GF-D8 (cell line): ENCODE measurements at regions not wholly inside any gene's neighbourhood (a gene's known extent, or its start where the extent isn't known, plus 50 kb on each side); places are given as distances from the start of the nearest gene placed in this dataset.

Experiments
- DNase-seq: peaks from one replicate; lab custom pipeline; 2025; lab: John Stamatoyannopoulos, UW

DNA sequence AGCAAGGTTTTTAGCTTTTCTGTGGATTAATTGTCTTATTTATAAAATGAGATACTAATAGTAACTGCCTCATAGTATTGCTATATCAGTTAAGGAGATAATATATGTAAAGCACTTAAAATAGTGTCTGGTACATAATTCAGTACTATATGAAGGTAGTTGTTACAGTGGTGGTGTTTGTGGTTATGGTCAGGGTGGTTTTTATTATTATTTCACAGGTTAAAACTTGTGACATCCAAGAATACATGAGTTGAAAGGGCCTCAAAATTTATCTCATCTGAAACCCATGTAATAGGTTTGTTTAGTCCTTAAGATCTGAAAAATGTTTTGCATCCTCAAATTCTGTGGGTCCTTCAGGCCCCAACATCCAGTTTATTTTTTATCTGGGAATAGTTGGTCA lies 369.5 kb upstream of the LRATD1 start:
- no peak for DNase-seq

DNA sequence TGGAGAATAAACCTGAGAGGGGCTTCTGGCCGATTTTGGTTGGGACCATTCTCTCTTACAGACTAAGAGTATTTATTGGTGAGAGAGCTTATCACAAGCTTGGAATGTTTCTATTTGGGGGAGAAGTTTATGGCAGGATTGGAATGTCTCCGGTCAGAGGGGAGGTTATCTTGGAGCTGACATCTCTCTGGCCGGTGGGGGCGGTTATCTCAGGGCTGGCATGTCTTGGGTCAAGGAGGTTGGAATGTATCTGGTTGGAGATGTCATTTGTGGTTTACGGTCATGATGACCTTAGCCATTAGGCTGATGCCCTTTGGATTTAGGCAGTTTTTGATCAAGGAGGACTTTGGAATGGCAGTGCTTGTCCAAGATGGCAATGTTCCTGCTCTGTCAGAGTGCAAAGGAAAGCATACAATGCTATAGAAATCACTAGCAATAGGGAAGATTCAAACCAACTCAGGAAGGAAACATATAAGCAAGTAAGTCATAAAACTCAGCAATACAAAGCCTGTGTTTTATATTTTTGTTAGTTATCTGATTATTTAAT lies 362.4 kb upstream of the LRATD1 start:
- DNase-seq: no peak

DNA sequence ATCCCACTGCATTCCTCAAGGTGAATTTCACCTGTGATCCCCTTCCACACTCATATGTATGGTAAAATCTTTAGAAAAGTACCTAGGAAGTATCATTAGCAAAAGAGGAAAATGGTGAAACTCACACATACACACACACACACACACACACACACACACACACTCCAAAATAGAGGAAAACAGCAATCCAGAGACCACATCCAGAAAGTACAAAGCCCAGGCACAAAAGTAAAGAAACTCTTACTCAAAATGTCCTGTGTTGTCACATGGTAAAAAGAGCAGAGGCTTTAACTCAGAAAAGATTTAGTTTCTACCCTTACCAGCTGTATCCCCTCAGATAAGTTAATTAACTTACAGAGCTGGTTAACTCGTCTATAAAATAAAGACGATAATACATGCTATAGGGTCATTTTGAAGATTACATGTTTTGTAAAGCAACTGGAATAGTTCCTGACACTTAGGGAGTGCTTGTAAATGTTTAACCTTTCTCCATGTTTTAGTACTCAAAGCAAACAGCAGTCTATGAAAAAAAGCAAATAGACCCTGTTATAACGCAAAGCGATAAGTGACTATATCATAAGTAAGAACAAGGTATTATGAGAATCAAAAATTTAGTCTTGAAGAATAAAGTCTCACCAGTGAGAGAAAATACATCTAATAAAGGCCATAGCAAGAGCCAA lies 360.0 kb upstream of the LRATD1 start:
- no peak for DNase-seq

DNA sequence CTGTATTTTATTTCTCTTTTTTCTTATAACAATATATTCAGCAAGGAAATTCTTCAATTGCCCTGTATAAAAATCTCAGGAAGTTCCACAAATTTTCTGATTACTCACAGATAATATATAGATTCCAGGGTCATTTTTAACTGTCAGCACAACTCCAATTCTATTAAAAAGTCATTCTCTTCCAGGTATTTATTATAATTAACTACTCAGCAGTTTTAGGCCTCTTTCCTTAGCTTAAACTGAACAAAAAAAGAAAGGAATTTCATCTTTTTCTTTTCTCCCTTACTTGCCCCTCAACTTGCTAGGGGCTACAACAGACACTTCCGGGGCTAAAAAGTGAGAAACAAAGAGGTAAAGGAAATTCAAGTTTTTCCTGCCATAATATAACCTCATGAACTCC lies 358.9 kb upstream of the LRATD1 start:
- no peak for DNase-seq

DNA sequence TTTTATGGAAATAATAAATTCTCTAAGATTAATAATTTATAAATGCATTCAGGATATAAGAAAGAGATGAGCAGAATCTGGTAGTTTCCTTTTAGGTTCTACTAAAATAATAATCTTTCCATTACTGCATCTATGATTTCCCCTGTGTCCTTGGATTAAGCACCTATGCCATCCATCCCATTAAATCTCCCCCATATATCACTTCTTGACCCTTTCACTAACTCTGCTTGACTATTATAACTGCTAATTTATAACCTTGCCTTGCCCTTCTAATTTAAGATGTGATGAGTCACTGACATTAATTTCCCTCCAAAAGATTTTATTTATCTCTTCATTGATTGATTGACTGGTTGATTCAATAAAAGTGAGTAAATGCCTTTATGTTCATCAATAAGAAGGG lies 348.3 kb upstream of the LRATD1 start:
- no peak for DNase-seq

DNA sequence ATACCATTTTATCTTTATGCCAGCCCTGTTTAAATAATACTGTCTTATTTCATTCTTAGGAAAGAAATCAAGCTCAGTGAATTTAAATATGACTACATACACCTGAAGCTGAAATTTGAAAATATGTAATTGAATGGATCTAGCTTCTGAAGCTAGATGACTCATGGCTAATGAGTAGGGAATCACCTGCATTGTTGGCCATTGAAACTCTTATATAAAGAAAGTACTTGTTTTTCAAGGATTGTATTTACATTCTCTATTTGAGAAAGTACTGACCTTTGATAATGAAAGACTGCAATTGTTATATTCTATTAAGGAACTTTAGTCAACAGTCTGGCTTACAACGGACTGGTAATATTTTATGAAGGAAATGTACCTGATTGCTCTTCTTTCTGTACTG lies 346.7 kb upstream of the LRATD1 start:
- DNase-seq: no peak

DNA sequence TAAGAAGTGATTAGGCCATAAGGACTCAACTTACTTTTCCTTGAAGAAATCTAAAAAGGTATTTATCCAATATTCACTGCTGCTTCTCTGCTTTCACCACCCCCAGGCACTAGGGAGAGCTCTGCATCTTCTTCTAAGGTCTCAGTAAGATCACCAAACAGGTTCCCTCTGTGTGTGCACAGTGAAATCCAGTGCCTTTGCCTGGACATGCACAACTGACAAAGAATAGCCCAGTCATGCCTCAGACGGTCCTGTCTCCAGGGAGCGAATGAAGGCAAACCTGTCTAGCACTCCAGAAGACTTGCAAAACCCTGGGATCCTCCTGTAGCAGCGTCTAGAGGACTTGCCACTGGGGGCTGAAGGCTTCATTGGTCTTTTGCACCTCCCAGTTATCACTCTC lies 344.5 kb upstream of the LRATD1 start:
- DNase-seq: no peak

DNA sequence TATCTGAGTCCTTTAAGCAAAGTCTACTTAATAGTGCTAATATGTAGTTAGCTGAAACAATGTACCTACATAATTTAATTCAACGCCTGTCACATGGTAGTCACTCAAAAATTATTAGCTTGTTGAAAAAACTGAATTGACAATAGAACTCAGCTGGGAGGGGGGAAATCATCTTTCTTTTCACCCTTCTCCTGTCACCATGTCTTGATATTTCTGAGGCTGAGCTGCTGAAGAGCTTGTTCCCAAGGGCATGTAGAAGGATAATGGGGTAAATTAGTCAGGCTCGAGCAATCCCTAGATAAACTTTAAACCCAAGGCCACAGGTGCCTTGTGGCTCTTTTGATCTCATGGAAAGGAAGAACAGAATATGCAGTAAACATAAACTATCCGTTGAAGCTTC lies 339.6 kb upstream of the LRATD1 start:
- no peak for DNase-seq

DNA sequence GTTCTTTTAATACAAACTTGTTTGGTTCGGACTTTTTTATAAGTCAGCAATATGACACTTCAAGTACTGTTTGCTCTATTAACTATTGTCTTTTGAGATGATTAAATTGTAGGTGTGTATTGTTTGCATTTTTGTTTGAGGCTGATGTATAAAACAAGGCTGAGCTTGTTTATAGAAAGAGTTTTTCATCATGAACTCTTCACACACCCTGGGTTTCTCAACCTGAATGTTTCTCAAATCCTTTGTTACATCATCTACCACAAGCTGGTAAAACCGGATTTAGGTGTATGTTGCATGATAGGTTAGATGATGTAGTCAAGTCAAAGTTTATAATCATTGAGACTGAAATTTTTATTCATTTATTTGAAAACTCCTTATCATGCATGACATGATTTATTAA lies 335.2 kb upstream of the LRATD1 start:
- DNase-seq: no peak

DNA sequence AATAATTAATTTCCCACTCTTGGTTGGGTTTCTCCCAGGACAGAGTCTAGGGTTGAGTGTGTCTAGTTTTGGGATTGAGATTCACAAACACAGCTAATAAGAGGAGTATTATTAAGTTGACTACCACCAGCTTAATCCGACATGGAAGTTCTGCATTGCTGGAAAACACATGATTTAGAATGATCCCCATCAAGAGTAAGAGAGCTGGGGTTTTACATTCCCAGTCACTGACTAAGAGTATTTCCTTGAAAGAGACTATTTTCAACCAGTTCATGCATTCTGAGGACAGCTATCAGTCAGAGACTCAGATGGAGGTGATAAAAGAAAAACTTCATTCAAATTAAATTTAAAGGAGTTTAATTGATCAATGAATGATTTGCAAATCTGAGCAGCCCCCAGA lies 334.6 kb upstream of the LRATD1 start:
- DNase-seq: no peak

DNA sequence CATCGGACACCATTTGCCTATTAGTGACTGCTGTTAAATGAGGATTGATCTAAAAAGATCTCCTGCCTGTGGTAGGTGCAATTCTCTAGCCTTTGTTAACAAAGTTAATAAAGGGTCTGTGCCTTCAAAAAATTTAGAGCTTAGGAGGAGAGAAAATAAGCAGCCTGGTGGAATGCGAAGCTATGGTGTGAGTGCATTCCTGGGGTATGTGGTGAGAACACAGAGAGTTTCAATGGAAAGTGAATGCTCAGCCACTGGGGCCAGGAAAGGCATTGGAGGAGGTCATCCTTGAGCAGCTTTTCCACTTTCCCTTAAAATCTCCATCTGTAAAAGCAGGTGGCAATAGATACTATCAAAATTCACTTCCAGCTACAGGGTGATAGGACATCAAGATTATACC lies 331.2 kb upstream of the LRATD1 start:
- DNase-seq: no peak

DNA sequence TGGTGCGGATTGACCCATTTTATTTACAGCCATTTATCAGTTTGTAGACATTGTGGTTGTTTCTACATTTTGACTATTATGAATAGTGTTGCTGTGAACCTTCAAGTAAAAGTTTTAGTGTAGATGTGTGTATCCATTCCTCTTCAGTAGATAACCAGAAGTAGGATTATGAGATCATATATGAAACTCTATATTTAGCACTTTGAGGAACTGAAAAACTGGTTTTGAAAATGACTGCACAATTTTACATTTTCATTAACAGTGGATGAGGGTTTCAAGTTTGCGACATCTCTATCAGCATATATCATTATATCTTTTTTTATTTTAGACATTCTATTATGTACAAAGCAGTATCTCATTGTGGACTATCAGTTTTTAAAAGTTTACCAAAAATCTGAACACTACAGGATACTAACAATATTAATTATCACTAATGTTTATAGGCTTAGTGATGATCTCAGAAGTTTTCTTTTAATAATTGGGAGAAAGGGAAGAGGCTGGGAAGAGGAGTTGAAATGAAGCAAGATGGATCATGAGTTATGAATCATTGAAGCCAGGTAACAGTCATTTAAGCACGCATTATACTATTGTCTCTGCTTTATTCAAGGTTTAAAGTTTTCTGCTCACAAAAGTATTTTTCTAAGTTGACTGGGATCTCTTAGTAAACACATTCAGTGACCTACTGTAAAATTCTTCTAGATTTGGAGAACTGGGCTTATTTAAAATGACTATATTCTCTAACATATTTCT lies 329.0 kb upstream of the LRATD1 start:
- DNase-seq: no peak

DNA sequence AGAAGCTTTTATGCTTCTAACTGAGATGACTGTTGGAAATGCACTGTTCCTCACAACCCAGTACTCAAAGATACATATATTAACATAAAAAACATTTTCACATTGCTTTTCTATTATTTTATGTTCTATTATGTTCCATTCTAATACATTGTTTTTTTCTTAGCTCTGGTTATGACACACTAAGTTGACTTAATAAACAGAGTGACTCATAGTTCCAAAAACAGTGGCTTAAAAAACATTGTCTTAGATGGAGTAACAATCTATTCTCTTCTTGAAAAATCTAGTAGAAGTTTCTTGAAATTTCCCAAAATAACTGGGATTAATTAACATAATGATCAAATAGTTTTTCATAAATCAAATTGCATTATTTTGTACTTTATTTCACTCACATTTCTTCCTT lies 328.2 kb upstream of the LRATD1 start:
- DNase-seq: no peak

DNA sequence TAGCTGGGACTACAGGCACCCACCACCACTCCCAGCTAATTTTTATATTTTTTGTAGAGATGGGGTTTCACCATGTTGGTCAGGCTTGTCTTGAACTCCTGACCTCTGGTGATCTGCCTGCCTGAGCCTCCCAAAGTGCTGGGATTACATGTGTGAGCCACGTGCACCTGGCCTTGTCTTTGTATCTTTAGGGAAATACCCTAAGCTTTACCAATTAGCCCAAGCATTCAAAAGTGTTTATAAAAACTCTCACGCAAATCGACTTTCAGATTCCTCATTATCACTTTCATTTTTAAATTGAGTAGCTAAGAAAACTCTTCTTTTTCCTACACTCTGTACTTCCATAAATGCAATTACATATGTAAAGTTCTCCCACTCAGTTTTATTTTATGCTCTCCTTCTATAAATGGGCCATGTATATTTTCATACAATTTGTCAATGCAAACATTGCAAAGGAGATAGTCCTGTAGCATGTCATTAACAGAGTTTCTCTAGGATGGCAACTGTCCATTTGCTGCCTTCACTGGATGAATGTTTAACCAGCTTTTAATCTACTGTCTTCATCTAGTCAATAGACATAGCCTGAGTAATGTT lies 326.2 kb upstream of the LRATD1 start:
- no peak for DNase-seq

DNA sequence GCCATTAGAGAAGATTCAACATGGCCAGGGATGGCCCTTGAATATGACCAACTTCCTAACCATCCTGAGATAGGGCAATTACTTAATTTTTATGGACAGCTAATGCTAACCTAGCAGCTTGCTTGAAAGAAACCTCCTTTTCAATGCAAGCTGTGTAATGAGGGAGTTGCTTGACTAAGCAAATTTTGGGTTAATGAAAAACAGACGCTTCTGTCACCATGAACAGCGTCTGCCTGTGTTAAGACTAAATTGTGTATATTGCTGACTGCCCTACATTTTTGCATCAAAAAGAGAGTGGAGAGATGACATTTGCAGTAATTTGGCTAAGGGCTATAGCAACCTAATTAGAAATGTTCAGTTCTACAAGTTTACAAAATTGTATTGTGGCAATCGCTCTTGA lies 319.2 kb upstream of the LRATD1 start:
- DNase-seq: no peak

DNA sequence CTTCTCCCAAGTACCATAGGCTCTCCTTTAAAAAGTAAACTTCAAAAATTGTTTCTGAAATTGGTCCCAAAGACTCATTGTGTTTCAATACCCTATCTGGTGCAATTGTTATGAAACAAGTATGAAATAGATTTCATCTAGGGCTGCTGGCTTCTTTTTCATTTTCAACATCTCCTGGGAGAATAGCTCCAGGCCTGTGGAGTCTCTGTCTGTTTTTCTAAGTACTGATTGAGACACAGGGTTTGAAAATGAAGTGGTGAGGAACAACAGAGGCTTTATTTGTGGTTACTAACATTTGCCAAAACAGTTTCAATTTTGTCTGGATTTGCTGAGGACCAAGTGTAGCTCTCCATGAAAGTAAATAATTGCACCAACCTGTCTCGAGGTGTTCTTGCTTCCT lies 315.9 kb upstream of the LRATD1 start:
- no peak for DNase-seq

DNA sequence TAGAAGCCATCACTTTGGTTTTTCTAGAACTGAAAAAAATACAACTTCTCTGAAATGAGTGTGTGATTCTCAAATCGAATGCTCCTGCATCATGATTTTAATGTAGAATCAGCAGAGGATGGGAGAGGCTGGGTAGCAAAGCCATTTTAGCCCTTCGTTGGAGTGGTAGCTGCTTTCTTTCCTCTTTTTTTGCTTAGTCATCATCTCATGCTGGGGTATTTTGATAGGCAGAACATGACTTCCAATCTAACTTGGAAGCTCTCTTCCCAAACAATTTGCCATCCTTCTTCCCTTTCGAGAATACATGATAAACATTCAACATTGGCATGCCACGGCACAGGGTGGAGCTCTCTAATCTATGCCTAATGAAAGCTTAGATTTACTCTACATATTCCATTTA lies 311.2 kb upstream of the LRATD1 start:
- DNase-seq: no peak

DNA sequence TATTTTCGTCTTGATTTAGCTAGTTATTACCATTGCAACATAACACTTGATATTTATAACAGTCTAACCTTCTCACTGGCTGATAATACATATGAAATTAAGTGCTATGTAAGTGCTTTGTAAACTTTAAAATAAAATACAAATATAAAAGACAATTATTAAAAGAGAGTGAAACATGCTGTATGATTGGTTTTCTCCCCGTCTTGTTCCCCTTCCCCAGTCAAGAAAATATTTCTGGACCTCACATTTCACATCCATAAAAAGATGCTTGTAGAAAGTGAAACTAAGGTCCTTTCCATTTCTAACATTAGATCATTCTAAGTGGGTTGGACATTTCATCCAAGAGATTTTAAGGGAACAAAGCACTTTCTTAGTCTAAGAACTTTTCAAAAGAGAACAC lies 310.2 kb upstream of the LRATD1 start:
- DNase-seq: no peak

DNA sequence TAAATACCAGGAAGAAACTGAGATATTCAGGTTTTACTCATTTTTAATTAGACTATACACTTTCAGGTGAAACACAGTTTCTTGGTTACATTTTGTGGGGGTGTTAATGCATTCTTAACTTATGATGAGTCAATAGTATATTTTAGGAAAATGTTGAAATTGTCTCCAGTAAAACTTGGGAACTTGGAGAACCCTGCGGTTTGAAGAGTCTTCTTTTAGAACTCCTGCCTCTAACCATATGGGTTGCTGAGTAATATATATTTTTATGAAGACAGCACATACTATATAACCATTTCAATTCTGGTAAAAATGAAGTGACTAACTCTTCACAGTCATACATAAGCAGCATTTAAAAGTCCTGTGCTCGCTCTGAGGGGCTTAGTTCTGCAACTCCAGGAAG lies 308.2 kb upstream of the LRATD1 start:
- DNase-seq: no peak

DNA sequence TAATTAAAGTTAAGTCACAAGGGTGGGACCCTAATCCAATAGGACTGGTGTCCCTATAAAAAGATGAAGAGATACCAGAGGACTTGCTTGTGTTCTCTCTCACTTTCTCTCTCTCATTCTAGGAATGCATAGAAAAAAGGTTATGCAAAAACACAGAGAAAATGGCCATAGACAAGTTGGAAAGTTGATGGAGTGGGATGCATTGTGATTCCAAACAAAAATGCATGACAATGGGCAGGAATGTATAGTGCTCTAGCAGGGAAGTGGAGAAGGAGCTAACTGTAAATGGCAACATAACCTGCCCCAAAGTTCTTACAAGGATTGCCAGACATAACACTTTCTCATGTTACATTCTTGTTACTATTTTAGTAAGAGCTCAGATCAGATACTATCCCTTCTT lies 301.6 kb upstream of the LRATD1 start:
- DNase-seq: no peak

DNA sequence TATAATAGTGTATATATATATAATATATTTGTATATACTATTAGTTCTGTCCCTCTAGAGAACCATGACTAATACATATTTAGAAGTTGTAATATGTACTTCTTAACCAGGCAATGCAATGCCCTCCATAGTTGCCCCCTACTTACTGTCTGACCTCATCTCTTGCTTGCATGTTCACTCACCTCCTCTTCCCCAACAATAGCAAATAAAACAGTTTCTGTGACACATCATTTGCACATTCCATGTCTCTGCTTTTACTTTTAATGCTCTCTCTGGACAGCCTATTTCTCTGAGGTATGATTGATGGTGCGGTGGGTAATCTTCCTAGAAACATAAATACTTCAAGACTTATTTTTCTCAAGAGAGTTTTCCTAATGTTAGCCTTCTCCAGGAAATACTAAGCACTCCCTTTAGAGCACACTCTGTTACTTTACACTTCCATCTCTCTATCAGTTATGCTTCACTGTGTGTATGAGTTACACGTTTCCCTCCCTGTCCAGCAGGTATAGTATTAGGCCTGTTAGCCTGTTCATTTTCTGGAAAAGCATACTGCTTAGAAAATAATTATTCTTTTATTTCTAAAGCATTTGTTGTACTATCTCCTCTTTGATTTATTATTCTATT lies 295.6 kb upstream of the LRATD1 start:
- no peak for DNase-seq

DNA sequence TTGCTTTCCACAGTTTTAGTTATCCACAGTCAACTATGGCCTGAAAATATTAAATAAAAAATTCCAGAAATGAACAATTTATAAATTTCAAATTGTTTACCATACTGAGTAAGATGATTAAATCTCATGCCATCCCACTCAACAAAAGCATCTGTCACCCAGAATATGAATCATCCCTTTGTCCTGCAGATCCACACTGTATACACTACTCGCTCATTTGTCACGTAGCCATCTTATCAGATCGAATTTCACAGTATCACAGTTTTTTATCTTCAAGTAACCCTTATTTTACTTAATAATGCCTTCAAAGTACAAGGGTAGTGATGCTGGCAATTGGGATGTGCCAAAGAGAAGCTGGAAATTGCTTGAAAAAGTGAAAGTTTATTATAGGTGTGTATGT lies 291.8 kb upstream of the LRATD1 start:
- DNase-seq: no peak

DNA sequence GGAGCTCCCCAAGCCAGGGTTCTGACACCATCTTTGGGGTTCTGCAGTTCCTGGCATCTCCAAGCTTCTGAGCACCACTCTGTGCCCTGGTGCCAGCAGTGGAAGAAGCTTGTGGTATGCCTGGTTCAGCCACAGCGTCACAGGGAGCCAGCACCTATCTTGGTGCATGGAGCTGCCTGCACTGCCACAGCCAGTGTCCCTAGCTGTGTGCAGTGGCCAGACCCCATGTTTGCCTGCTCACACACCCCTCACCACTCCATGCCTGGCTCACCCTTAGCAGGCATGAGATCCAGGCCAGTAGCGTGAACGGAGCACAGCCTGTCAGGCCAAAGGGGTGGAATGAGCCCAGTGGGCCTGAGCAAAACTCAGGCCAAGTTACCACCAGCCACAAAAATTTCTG lies 290.2 kb upstream of the LRATD1 start:
- DNase-seq: no peak
